ENCODE measurements at regions not wholly inside any gene's neighbourhood (a gene's known extent, or its start where the extent isn't known, plus 50 kb on each side); places are given as distances from the start of the nearest gene placed in this dataset.

- Histone ChIP-seq H3K9me3 (no peaks in the 10 kb centered on the region), H3K36me3 (no peaks in the 10 kb centered on the region), H3K4me1 (no peaks in the 10 kb centered on the region), H3K4me3 (no peak overlapping the region), H3K27me3 (no peaks in the 10 kb centered on the region), H3K27ac (no peak overlapping the region)
- intact Hi-C loops (cut with DNase I), result no loop called here
- DNase-seq (ENCODE audit: low spot score in 2 of 2), result no peak
- no peak for TF ChIP-seq CTCF (IDR thresholded peaks at IDR 0.05)
Observed at GRCh38 chr3:145133281-145133680, 1027.7 kb downstream of the PLOD2 start.

- Histone ChIP-seq H3K36me3 (no peaks in the 10 kb centered on the region), H3K27me3 (no peaks in the 10 kb centered on the region), H3K27ac (no peak overlapping the region), H3K9me3 (no peaks in the 10 kb centered on the region), H3K4me1 (no peaks in the 10 kb centered on the region), H3K4me3 (no peak overlapping the region)
- DNase-seq (ENCODE audit: low spot score in 2 of 2), result no peak
- intact Hi-C loops (cut with DNase I), result no loop called here
- no peak for TF ChIP-seq CTCF (IDR thresholded peaks at IDR 0.05)
Observed at GRCh38 chr3:145134738-145135137, 1026.2 kb downstream of the PLOD2 start.

- H3K27me3 ChIP-seq, result no peaks in the 10 kb centered on the region
Observed at GRCh38 chr3:145144361-145144760, 1016.6 kb downstream of the PLOD2 start.

GRCh38 chr3:145145461-145145860 lies 1015.5 kb downstream of the PLOD2 start:
- H3K27ac ChIP-seq, result no peak overlapping the region
- no peaks in the 10 kb centered on the region for H3K9me3 ChIP-seq
- H3K4me3 ChIP-seq, result no peak overlapping the region
- no peaks in the 10 kb centered on the region for H3K27me3 ChIP-seq
- no peaks in the 10 kb centered on the region for H3K4me1 ChIP-seq
- intact Hi-C loops (cut with DNase I), result no loop called here
- DNase-seq (ENCODE audit: low spot score in 2 of 2), result no peak
- H3K36me3 ChIP-seq, result no peaks in the 10 kb centered on the region
- no peak for TF ChIP-seq CTCF (IDR thresholded peaks at IDR 0.05)

More at GRCh38 chr3:145144361-145144760, 1016.6 kb downstream of the PLOD2 start:
- no peak for TF ChIP-seq CTCF (IDR thresholded peaks at IDR 0.05)
- Histone ChIP-seq H3K4me1 (no peaks in the 10 kb centered on the region), H3K36me3 (no peaks in the 10 kb centered on the region), H3K4me3 (no peak overlapping the region), H3K27ac (no peak overlapping the region), H3K9me3 (no peaks in the 10 kb centered on the region)
- no peak for DNase-seq (ENCODE audit: low spot score in 2 of 2)
- intact Hi-C loops (cut with DNase I), result no loop called here

- H3K27ac ChIP-seq, result no peak overlapping the region
- H3K36me3 ChIP-seq, result no peaks in the 10 kb centered on the region
- intact Hi-C loops (cut with DNase I), result no loop called here
- H3K9me3 ChIP-seq, result no peaks in the 10 kb centered on the region
- H3K4me3 ChIP-seq, result no peak overlapping the region
- H3K27me3 ChIP-seq, result no peaks in the 10 kb centered on the region
- TF ChIP-seq CTCF (IDR thresholded peaks at IDR 0.05), result no peak
- no peak for DNase-seq (ENCODE audit: low spot score in 2 of 2)
- H3K4me1 ChIP-seq, result no peaks in the 10 kb centered on the region
Observed at GRCh38 chr3:145159640-145160039, 1001.3 kb downstream of the PLOD2 start.

GRCh38 chr3:145170121-145170520 lies 990.9 kb downstream of the PLOD2 start:
- TF ChIP-seq CTCF (IDR thresholded peaks at IDR 0.05), result no peak

More at GRCh38 chr3:145170121-145170520, 990.9 kb downstream of the PLOD2 start:
- Histone ChIP-seq H3K4me1 (no peaks in the 10 kb centered on the region), H3K9me3 (no peaks in the 10 kb centered on the region), H3K36me3 (no peaks in the 10 kb centered on the region), H3K4me3 (no peak overlapping the region), H3K27ac (no peak overlapping the region), H3K27me3 (no peaks in the 10 kb centered on the region)
- DNase-seq (ENCODE audit: low spot score in 2 of 2), result no peak
- intact Hi-C loops (cut with DNase I), result no loop called here
